Ishikawa (cell line): ENCODE measurements at regions not wholly inside any gene's neighbourhood (a gene's known extent, or its start where the extent isn't known, plus 50 kb on each side); places are given as distances from the start of the nearest gene placed in this dataset.

Source experiments
- CREB1 ChIP-seq: IDR thresholded peaks from 2 replicates; pipeline ENCODE4 v1.6.1; 2012; ENCODE audit warnings: low read depth
- EP300 ChIP-seq: IDR thresholded peaks from 2 replicates; pipeline ENCODE4 v1.6.1; 2012; ENCODE audit warnings: borderline replicate concordance
- FOXM1 ChIP-seq: IDR thresholded peaks from 2 replicates; pipeline ENCODE4 v1.6.1; 2012; ENCODE audit warnings: low read depth, borderline replicate concordance
- MAX ChIP-seq: IDR thresholded peaks from 2 replicates; pipeline ENCODE4 v1.6.1; 2012
- NFIC ChIP-seq: IDR thresholded peaks from 2 replicates; pipeline ENCODE4 v1.6.1; 2012
- RAD21 ChIP-seq: IDR thresholded peaks from 2 replicates; pipeline ENCODE4 v1.6.1; 2012; ENCODE audit warnings: low read depth
- REST ChIP-seq: IDR thresholded peaks from 2 replicates; pipeline ENCODE4 v1.6.1; 2012; ENCODE audit warnings: low read depth, mild to moderate bottlenecking
- TAF1 ChIP-seq: IDR thresholded peaks from 2 replicates; pipeline ENCODE4 v1.6.1; 2012; ENCODE audit warnings: low read depth, mild to moderate bottlenecking
- TCF12 ChIP-seq: IDR thresholded peaks from 2 replicates; pipeline ENCODE4 v1.6.1; 2012; ENCODE audit warnings: low read depth
- TEAD4 ChIP-seq: IDR thresholded peaks from 2 replicates; pipeline ENCODE4 v1.6.1; 2012
- YY1 ChIP-seq: IDR thresholded peaks from 2 replicates; pipeline ENCODE4 v1.6.1; 2012; ENCODE audit warnings: low read depth
- ZBTB7A ChIP-seq: IDR thresholded peaks from 2 replicates; pipeline ENCODE4 v1.6.1; 2012; ENCODE audit warnings: low read depth

GRCh38 chr10:57507788-57508187, 759.9 kb downstream of the IPMK start:
- no peak for TF ChIP-seq EP300
- no peak for TF ChIP-seq REST
- TF ChIP-seq CREB1: no peak
- TF ChIP-seq MAX: no peak
- no peak for TF ChIP-seq TAF1
- no peak for TF ChIP-seq RAD21
- TF ChIP-seq NFIC: no peak
- TF ChIP-seq TCF12: no peak
- TF ChIP-seq ZBTB7A: no peak
- TF ChIP-seq TEAD4: no peak
- TF ChIP-seq FOXM1: no peak
- TF ChIP-seq YY1: no peak
